Caco-2 (cell line): ENCODE measurements at regions not wholly inside any gene's neighbourhood (a gene's known extent, or its start where the extent isn't known, plus 50 kb on each side); places are given as distances from the start of the nearest gene placed in this dataset.

ENCODE experiments used
- BruUV-seq: library from RNA; stranded (reverse); fragments of 400-500 nt; replicated peaks from 2 replicates; lab custom pipeline; 2021; lab: Mats Ljungman, UMichigan
- CTCF ChIA-PET: fragments of 300-600 bp; sonication (Branson Sonifier 250); formaldehyde crosslinking; loops from one replicate; lab custom pipeline; 2022; ENCODE audit warnings: antibody characterized with exemption; lab: Charles Lee
- POLR2A ChIA-PET: fragments of 300-600 bp; sonication (Branson Sonifier 250); formaldehyde crosslinking; loops from one replicate; lab custom pipeline; 2022; ENCODE audit warnings: antibody characterized with exemption; lab: Charles Lee
- DNase-seq, 2 experiments: peaks; one replicate each; pipeline versions ENCODE4 v3.0.0 to v3.0.0-alpha.2; 2020 to 2022
- H3K27me3 ChIP-seq: replicated peaks from 2 replicates; pipeline ENCODE4 v1.6.0; 2011; ENCODE audit warnings: low read length; ENCODE audit not compliant: control insufficient read depth, insufficient read depth
- H3K36me3 ChIP-seq: 2 replicates; pipeline ENCODE4 v1.5.1; 2011; ENCODE audit warnings: low read length; ENCODE audit not compliant: control insufficient read depth, insufficient read depth
- H3K4me1 ChIP-seq: fragments of 250-450 bp; sonication (Bioruptor Pico); 2 replicates; pipeline ENCODE4 v1.5.1; 2020; ENCODE audit warnings: mild to moderate bottlenecking
- H3K4me3 ChIP-seq: 2 replicates; pipeline ENCODE4 v1.5.1; 2011; ENCODE audit warnings: low read depth, mild to moderate bottlenecking, control low read depth, low read length
- H3K9me3 ChIP-seq: fragments of 250-450 bp; sonication (Bioruptor Pico); 2 replicates; pipeline ENCODE4 v1.5.1; 2020; ENCODE audit warnings: mild to moderate bottlenecking, moderate library complexity
- H3K27ac Mint-ChIP-seq: one replicate; pipeline ENCODE4 v1.8.0; 2022; ENCODE audit warnings: mixed read lengths; ENCODE audit not compliant: unreplicated experiment
- H3K27me3 Mint-ChIP-seq: one replicate; pipeline ENCODE4 v1.8.0; 2022; ENCODE audit warnings: mixed read lengths; ENCODE audit not compliant: insufficient read depth, unreplicated experiment
- H3K36me3 Mint-ChIP-seq: one replicate; pipeline ENCODE4 v1.8.0; 2022; ENCODE audit warnings: mild to moderate bottlenecking, mixed read lengths; ENCODE audit not compliant: insufficient read depth, unreplicated experiment
- H3K4me1 Mint-ChIP-seq: one replicate; pipeline ENCODE4 v1.8.0; 2022; ENCODE audit warnings: low read depth, mixed read lengths; ENCODE audit not compliant: unreplicated experiment
- H3K4me3 Mint-ChIP-seq: one replicate; pipeline ENCODE4 v1.8.0; 2022; ENCODE audit warnings: mild to moderate bottlenecking, moderate library complexity, mixed read lengths; ENCODE audit not compliant: unreplicated experiment
- H3K9me3 Mint-ChIP-seq: one replicate; pipeline ENCODE4 v1.8.0; 2022; ENCODE audit warnings: mixed read lengths; ENCODE audit not compliant: unreplicated experiment
- intact Hi-C: fragments of 100-400 bp; cut with micrococcal nuclease; formaldehyde crosslinking; loops from one replicate; pipeline ENCODE4 v1.10.0; 2022; ENCODE audit not compliant: unreplicated experiment
- TF ChIP-seq, protein P1 (sequence below), 2 experiments: fragments of 200-600 bp in 1 of 2; IDR thresholded peaks; 1 replicate in 1 of 2; 2 replicates in 1 of 2; pipeline versions ENCODE4 v1.5.1 to v1.8.0; 2011 to 2022; ENCODE audit warnings: antibody characterized with exemption in 1 of 2, control low read depth in 1 of 2, inconsistent platforms in 1 of 2, low read depth in 1 of 2, low read length in 1 of 2, mild to moderate bottlenecking in 1 of 2, moderate library complexity in 1 of 2; ENCODE audit not compliant: insufficient read depth in 1 of 2, severe bottlenecking in 1 of 2, unreplicated experiment in 1 of 2

DNA sequence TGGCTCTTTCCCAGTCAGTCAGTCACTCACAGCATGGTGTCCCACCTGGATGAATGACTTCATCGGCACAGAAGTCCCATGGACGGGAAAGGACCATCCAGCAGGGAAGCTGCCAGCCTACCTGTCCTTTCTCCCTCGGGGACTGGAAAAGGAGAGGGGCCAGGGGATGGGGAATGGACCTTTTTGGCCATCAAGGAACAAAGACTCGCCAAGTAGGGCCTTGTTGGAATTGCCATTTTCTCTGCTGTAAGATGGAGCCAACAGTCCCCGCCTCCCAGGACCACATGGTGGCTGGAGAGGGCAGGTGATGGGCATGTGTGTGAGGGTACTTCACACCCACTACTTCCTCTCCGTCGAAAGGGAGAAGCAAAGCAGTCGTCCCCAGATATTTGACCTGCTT lies 67.8 kb upstream of the LHX1 start:
- Histone ChIP-seq H3K4me1 (no peaks in the 10 kb centered on the region), H3K27me3 (no peaks in the 10 kb centered on the region), H3K4me3 (no peak overlapping the region), H3K36me3 (no peaks in the 10 kb centered on the region), H3K9me3 (0 out of 2 replicates have a peak, but pooled peaks cover 5% of the 10 kb centered on the region)
- H3K27me3 Mint-ChIP-seq, result peaks cover 10% of the 10 kb centered on the region
- H3K9me3 Mint-ChIP-seq, result no peaks in the 10 kb centered on the region
- no peaks in the 10 kb centered on the region for H3K4me1 Mint-ChIP-seq
- CTCF ChIA-PET, result no interaction called here
- H3K27ac Mint-ChIP-seq, result no peak overlapping the region
- intact Hi-C loops, result no loop called here
- no peak for DNase-seq
- BruUV-seq, result no TSS peak
- POLR2A ChIA-PET, result no interaction called here
- TF ChIP-seq, protein P1, sequence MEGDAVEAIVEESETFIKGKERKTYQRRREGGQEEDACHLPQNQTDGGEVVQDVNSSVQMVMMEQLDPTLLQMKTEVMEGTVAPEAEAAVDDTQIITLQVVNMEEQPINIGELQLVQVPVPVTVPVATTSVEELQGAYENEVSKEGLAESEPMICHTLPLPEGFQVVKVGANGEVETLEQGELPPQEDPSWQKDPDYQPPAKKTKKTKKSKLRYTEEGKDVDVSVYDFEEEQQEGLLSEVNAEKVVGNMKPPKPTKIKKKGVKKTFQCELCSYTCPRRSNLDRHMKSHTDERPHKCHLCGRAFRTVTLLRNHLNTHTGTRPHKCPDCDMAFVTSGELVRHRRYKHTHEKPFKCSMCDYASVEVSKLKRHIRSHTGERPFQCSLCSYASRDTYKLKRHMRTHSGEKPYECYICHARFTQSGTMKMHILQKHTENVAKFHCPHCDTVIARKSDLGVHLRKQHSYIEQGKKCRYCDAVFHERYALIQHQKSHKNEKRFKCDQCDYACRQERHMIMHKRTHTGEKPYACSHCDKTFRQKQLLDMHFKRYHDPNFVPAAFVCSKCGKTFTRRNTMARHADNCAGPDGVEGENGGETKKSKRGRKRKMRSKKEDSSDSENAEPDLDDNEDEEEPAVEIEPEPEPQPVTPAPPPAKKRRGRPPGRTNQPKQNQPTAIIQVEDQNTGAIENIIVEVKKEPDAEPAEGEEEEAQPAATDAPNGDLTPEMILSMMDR (IDR thresholded peaks at IDR 0.05; ENCODE audit: insufficient read depth in 1 of 2, low read depth in 1 of 2, low read length in 1 of 2, severe bottlenecking in 1 of 2, unreplicated experiment in 1 of 2), result no peak
- H3K4me3 Mint-ChIP-seq, result no peak overlapping the region
- no peaks in the 10 kb centered on the region for H3K36me3 Mint-ChIP-seq

DNA sequence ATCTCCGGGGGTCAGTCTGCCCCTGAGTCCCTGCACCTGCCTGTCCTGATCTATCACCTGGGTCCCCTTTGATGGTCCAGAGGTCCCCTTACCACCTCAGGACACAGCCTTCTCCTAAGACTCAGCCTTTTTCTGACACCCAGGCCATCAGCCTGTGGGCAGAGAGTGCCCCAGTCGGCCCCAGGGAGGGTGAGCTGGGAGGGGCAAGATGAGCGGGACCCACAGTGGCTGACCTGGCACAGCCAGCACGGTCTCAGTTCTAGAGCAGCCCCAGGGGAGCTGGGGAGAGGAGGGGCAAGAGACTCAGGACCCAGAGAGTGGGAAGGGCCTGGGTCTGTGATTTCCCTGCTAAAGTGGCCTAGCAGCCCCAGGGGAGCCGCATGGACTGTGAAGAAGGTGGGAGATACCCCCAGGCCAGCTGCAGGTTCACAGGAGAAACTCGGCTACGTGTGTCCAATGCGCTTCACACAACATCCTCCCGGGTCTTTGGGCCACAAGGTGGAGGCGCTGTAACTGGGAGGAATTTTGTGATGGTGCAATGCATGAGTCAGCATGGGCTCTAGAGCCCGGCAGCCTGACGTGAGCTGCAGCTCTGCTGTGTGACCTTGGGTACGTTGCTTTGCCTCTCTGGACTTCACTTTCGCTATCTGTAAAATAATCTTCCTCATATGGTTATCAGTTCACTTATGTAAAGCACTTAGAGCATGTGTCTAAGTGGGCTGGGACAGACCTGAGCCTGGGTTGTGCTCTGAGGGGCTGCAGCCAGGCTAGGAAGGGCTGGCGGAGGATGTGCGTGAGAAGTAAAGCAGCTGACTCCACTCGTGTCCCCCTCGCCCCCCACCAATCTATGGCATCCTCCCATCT lies 67.2 kb upstream of the LHX1 start:
- DNase-seq, result no peak
- no peaks in the 10 kb centered on the region for H3K4me1 ChIP-seq
- TF ChIP-seq, protein P1 (IDR thresholded peaks at IDR 0.05; ENCODE audit: insufficient read depth in 1 of 2, low read depth in 1 of 2, low read length in 1 of 2, severe bottlenecking in 1 of 2, unreplicated experiment in 1 of 2), result no peak
- intact Hi-C loops, result no loop called here
- H3K27me3 ChIP-seq, result no peaks in the 10 kb centered on the region
- no peaks in the 10 kb centered on the region for H3K36me3 ChIP-seq
- H3K27ac Mint-ChIP-seq, result no peak overlapping the region
- no TSS peak for BruUV-seq
- 0 out of 2 replicates have a peak, but pooled peaks cover 5% of the 10 kb centered on the region for H3K9me3 ChIP-seq
- peaks cover 5% of the 10 kb centered on the region for H3K27me3 Mint-ChIP-seq
- no peaks in the 10 kb centered on the region for H3K9me3 Mint-ChIP-seq
- POLR2A ChIA-PET, result interaction anchor here (0.6 kb wide), 1 partner anchor 801 kb away, joined by 10 read pairs; no protein-coding TSS in a partner anchor
- no peak overlapping the region for H3K4me3 Mint-ChIP-seq
- no peaks in the 10 kb centered on the region for H3K36me3 Mint-ChIP-seq
- H3K4me3 ChIP-seq, result no peak overlapping the region
- CTCF ChIA-PET, result no interaction called here
- no peaks in the 10 kb centered on the region for H3K4me1 Mint-ChIP-seq

DNA sequence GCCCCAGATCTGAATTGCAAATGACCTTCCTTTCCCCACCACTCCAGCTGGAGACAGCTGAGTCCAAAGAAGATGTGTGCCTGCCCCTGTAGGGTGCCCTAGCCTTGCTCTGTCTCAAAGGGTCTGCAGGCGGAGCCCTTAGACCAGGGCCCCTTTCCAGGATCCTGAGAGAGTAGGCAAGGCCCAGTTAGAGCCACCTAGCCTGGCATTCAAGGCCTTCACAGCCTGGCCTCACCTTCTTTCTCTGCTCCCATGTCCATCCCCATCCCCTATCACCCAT lies 66.6 kb upstream of the LHX1 start:
- Mint-ChIP-seq H3K9me3 (no peaks in the 10 kb centered on the region), H3K27ac (no peak overlapping the region), H3K4me1 (no peaks in the 10 kb centered on the region), H3K4me3 (no peak overlapping the region), H3K27me3 (peaks cover 7% of the 10 kb centered on the region), H3K36me3 (no peaks in the 10 kb centered on the region)
- BruUV-seq, result no TSS peak
- intact Hi-C loops, result no loop called here
- no peaks in the 10 kb centered on the region for H3K4me1 ChIP-seq
- CTCF ChIA-PET, result no interaction called here
- POLR2A ChIA-PET, result interaction anchor here (0.6 kb wide), 1 partner anchor 801 kb away, joined by 10 read pairs; no protein-coding TSS in a partner anchor
- TF ChIP-seq, protein P1 (IDR thresholded peaks at IDR 0.05; ENCODE audit: insufficient read depth in 1 of 2, low read depth in 1 of 2, low read length in 1 of 2, severe bottlenecking in 1 of 2, unreplicated experiment in 1 of 2), result no peak
- H3K4me3 ChIP-seq, result no peak overlapping the region
- no peaks in the 10 kb centered on the region for H3K27me3 ChIP-seq
- H3K36me3 ChIP-seq, result no peaks in the 10 kb centered on the region
- no peak for DNase-seq
- H3K9me3 ChIP-seq, result 0 out of 2 replicates have a peak, but pooled peaks cover 5% of the 10 kb centered on the region
